SH-SY5Y (cell line): ENCODE measurements at regions not wholly inside any gene's neighbourhood (a gene's known extent, or its start where the extent isn't known, plus 50 kb on each side); places are given as distances from the start of the nearest gene placed in this dataset.

ENCODE experiments used
- GATA2 ChIP-seq: IDR thresholded peaks from 2 replicates; pipeline ENCODE4 v1.6.1; 2011; ENCODE audit warnings: mild to moderate bottlenecking, low read depth, low read length
- GATA3 ChIP-seq: IDR thresholded peaks from 2 replicates; pipeline ENCODE4 v1.6.1; 2011; ENCODE audit warnings: low read depth, mild to moderate bottlenecking, low read length, moderate library complexity

GRCh38 chr2:42954227-42954962, 162.0 kb upstream of the HAAO start:
- TF ChIP-seq GATA3, result no peak
- TF ChIP-seq GATA2, result no peak
